GM12878 (cell line): ENCODE measurements at regions not wholly inside any gene's neighbourhood (a gene's known extent, or its start where the extent isn't known, plus 50 kb on each side); places are given as distances from the start of the nearest gene placed in this dataset.

Source experiments
- ATAC-seq: fragments of 200-7000 bp; cut with Tn5 transposase; 3 replicates; pipeline ENCODE4 v1.9.1; 2020; ENCODE audit warnings: mild to moderate bottlenecking, moderate library complexity
- BruUV-seq: library from RNA; stranded (reverse); fragments of 400-500 nt; replicated peaks from 2 replicates; lab custom pipeline; 2021; lab: Mats Ljungman, UMichigan
- CTCF ChIA-PET: fragments of 300-600 bp; sonication (Branson Sonifier 250); formaldehyde crosslinking; extraction: SDS; loops from one replicate; lab custom pipeline; 2021; ENCODE audit warnings: inconsistent platforms; lab: Yijun Ruan, JAX
- POLR2A ChIA-PET: fragments of 350-600 bp; formaldehyde crosslinking; extraction: SDS; loops from one replicate; lab custom pipeline; 2021; ENCODE audit warnings: inconsistent platforms; lab: Charles Lee
- RAD21 ChIA-PET: fragments of 300-600 bp; sonication (Branson Sonifier 250); formaldehyde crosslinking; loops from one replicate; lab custom pipeline; 2023; ENCODE audit warnings: antibody characterized with exemption; ENCODE audit not compliant: unreplicated experiment; lab: Charles Lee
- SMC1A ChIA-PET: fragments of 300-600 bp; sonication (Branson Sonifier 250); formaldehyde crosslinking; loops from one replicate; lab custom pipeline; 2023; ENCODE audit not compliant: unreplicated experiment, uncharacterized antibody; lab: Charles Lee
- DNase-seq: peaks from one replicate; pipeline ENCODE4 v3.0.0-alpha.2; 2011; ENCODE audit warnings: low read depth, low spot score
- FAIRE-seq: peaks from 3 replicates; lab custom pipeline; 2011; peaks lifted over from hg19 to GRCh38; lab: Jason Lieb, UNC
- H2AFZ ChIP-seq: 2 replicates; pipeline ENCODE4 v1.6.0; 2011; ENCODE audit warnings: low read depth, low read length, control low read depth; ENCODE audit not compliant: control insufficient read depth
- H3K27ac ChIP-seq: 2 replicates; pipeline ENCODE4 v1.5.1; 2011; ENCODE audit warnings: control low read depth; ENCODE audit not compliant: control insufficient read depth, insufficient read depth
- H3K27me3 ChIP-seq, 2 experiments: replicated peaks in 1 of 2; 2 replicates each; pipeline versions ENCODE4 v1.6.0 to v1.6.1; 2011; ENCODE audit warnings: low read length in 1 of 2; ENCODE audit not compliant: control insufficient read depth in 2 of 2, insufficient read depth in 2 of 2
- H3K36me3 ChIP-seq, 2 experiments: 2 replicates each; pipeline ENCODE4 v1.5.1; 2011; ENCODE audit warnings: low read length in 1 of 2; ENCODE audit not compliant: control insufficient read depth in 2 of 2, insufficient read depth in 2 of 2
- H3K4me1 ChIP-seq: 2 replicates; pipeline ENCODE4 v1.6.1; 2011; ENCODE audit warnings: mild to moderate bottlenecking, low read length, moderate library complexity, mixed read lengths; ENCODE audit not compliant: control insufficient read depth, insufficient read depth
- H3K4me2 ChIP-seq: 2 replicates; pipeline ENCODE4 v1.6.0; 2011; ENCODE audit warnings: control low read depth; ENCODE audit not compliant: control insufficient read depth, insufficient read depth
- H3K4me3 ChIP-seq: fragments of 200-600 bp; sonication (generic); 2 replicates; pipeline ENCODE4 v1.5.1; 2016
- H3K79me2 ChIP-seq: 2 replicates; pipeline ENCODE4 v1.6.0; 2011; ENCODE audit warnings: low read length; ENCODE audit not compliant: control insufficient read depth, insufficient read depth
- H3K9ac ChIP-seq: 2 replicates; pipeline ENCODE4 v1.8.0; 2011; ENCODE audit warnings: low read length, control low read depth, mixed read lengths; ENCODE audit not compliant: control insufficient read depth, insufficient read depth
- H3K9me3 ChIP-seq: replicated peaks from 3 replicates; pipeline ENCODE4 v1.5.1; 2011; ENCODE audit warnings: mild to moderate bottlenecking, low read length; ENCODE audit not compliant: control insufficient read depth, insufficient read depth
- H4K20me1 ChIP-seq: 2 replicates; pipeline ENCODE4 v1.6.0; 2011; ENCODE audit not compliant: control insufficient read depth, insufficient read depth
- CHD4 ChIP-seq: fragments of 200-600 bp; sonication (generic); IDR thresholded peaks from 2 replicates; pipeline ENCODE4 v1.6.1; 2016; ENCODE audit warnings: mild to moderate bottlenecking
- HDGF ChIP-seq: fragments of 450-650 bp; IDR thresholded peaks from 2 replicates; pipeline ENCODE4 v1.6.1; 2016; ENCODE audit warnings: antibody characterized with exemption
- IRF4 ChIP-seq: IDR thresholded peaks from 2 replicates; pipeline ENCODE4 v1.6.1; 2011; ENCODE audit warnings: low read depth, low read length
- JUNB ChIP-seq: IDR thresholded peaks from 2 replicates; pipeline ENCODE4 v1.6.1; 2016; ENCODE audit warnings: antibody characterized with exemption, mild to moderate bottlenecking
- NFYB ChIP-seq: IDR thresholded peaks from 2 replicates; pipeline ENCODE4 v1.6.1; 2011; ENCODE audit warnings: low read depth, mild to moderate bottlenecking, low read length, improper control_type of control experiment, moderate library complexity; ENCODE audit not compliant: insufficient read depth
- NR2C1 ChIP-seq: fragments of 450-650 bp; IDR thresholded peaks from 2 replicates; pipeline ENCODE4 v1.6.1; 2017; ENCODE audit warnings: antibody characterized with exemption, mild to moderate bottlenecking, moderate library complexity
- NR2F1 ChIP-seq: fragments of 450-650 bp; conservative IDR thresholded peaks from 2 replicates; pipeline ENCODE4 v1.6.1; 2017; ENCODE audit warnings: mild to moderate bottlenecking
- PML ChIP-seq: IDR thresholded peaks from 2 replicates; pipeline ENCODE4 v1.6.1; 2012; ENCODE audit warnings: low read length, inconsistent platforms
- SMAD1 ChIP-seq: fragments of 450-650 bp; IDR thresholded peaks from 2 replicates; pipeline ENCODE4 v1.6.1; 2018; ENCODE audit warnings: mild to moderate bottlenecking, low read depth; ENCODE audit not compliant: partially characterized antibody
- STAT1 ChIP-seq: fragments of 450-650 bp; conservative IDR thresholded peaks from 2 replicates; pipeline ENCODE4 v1.6.1; 2014; ENCODE audit warnings: antibody characterized with exemption, mild to moderate bottlenecking
- TAF1 ChIP-seq: IDR thresholded peaks from 2 replicates; pipeline ENCODE4 v1.6.1; 2011; ENCODE audit warnings: mild to moderate bottlenecking, low read depth, low read length, borderline replicate concordance
- TBL1XR1 ChIP-seq: IDR thresholded peaks from 2 replicates; pipeline ENCODE4 v1.6.1; 2012; ENCODE audit warnings: low read depth, low read length, improper control_type of control experiment
- YY1 ChIP-seq: IDR thresholded peaks from 2 replicates; pipeline ENCODE4 v1.6.1; 2011; ENCODE audit warnings: low read depth, mild to moderate bottlenecking, low read length
- WGBS: methylation state at CpG from one replicate; pipeline ENCODE4 v1.1.6; 2016; ENCODE audit warnings: low lambda C conversion rate; ENCODE audit not compliant: insufficient replicate concordance, insufficient coverage; ENCODE audit errors: missing lambda C conversion rate; 5-methylcytosine and 5-hydroxymethylcytosine counted together
- in situ Hi-C: fragments of 300-500 bp; cut with MboI; formaldehyde crosslinking; loops from 9 replicates; pipeline ENCODE4 v1.14.3; 2018; ENCODE audit warnings: mixed read lengths
- intact Hi-C: fragments of 100-400 bp; cut with micrococcal nuclease; formaldehyde crosslinking; loops from one replicate; pipeline ENCODE4 v1.14.2; 2022; ENCODE audit not compliant: unreplicated experiment
- TF ChIP-seq, protein P1 (sequence below): IDR thresholded peaks from 2 replicates; pipeline ENCODE4 v1.6.1; 2011; ENCODE audit warnings: low read depth, mild to moderate bottlenecking, low read length, moderate library complexity, borderline replicate concordance; ENCODE audit errors: extremely low read depth
- TF ChIP-seq, protein P2 (sequence below): fragments of 450-650 bp; formaldehyde crosslinking; IDR thresholded peaks from 2 replicates; pipeline ENCODE4 v1.4.0; 2022; ENCODE audit warnings: mild to moderate bottlenecking, moderate library complexity
- TF ChIP-seq, protein P3 (sequence below): IDR thresholded peaks from 2 replicates; pipeline ENCODE4 v1.6.1; 2012; ENCODE audit warnings: low read length, inconsistent platforms

DNA sequence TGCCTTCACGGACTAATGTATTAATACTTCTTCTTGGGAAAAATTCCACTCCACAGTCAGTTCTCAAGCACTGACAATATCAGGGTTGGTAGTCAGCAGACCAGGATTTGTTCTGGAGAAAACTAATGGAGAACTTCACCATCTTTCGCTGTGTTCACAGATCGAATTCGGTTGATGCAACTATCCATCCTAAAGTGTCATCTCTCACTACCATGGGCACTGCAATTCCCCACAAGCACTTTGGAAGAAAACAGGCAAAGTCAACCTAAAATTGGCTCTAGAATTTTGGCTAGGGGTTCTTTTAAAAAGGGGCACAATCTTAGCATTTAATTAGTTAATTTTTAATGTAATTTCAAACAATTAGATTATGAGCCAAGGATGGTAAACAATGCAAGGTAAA lies 164.4 kb downstream of the HGF start (continued):
- no peak for TF ChIP-seq NFYB
- TF ChIP-seq, protein P1, sequence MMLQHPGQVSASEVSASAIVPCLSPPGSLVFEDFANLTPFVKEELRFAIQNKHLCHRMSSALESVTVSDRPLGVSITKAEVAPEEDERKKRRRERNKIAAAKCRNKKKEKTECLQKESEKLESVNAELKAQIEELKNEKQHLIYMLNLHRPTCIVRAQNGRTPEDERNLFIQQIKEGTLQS: no peak
- TF ChIP-seq HDGF: no peak

DNA sequence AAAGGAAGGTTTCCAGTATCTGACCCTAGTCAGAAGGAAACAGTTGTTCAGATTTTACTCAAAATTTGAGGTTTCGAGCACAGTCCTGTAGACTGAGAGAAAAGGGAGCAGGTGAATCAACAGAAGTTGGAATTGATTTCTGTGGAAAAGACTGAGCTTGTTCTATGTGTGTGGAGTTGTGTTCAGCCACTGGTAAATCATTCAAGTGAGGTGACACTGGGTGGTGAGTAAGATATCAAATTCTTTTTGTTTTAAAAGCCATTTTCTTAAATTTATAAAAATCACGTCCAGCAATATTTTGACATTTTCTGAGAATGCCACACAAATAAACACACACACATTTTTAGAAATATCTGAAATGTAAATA lies 165.1 kb downstream of the HGF start:
- Histone ChIP-seq H3K27me3 (no peaks in the 10 kb centered on the region), H3K36me3 (no peaks in the 10 kb centered on the region), H3K9me3 (no peaks in the 10 kb centered on the region), H3K9ac (no peak overlapping the region), H2AFZ (no peak overlapping the region), H3K4me2 (no peak overlapping the region), H3K79me2 (no peaks in the 10 kb centered on the region), H3K4me3 (no peak overlapping the region), H3K4me1 (no peaks in the 10 kb centered on the region), H4K20me1 (no peaks in the 10 kb centered on the region), H3K27ac (no peak overlapping the region)
- ChIA-PET POLR2A (no interaction called here), RAD21 (interaction anchor here (0.6 kb wide), 1 partner anchor 50 kb away, joined by 3 read pairs; no protein-coding TSS in a partner anchor), CTCF (interaction anchor here (1.5 kb wide), 1 partner anchor 11 kb away, joined by 3 read pairs; no protein-coding TSS in a partner anchor), SMC1A (no interaction called here)
- intact Hi-C loops: no loop called here
- DNase-seq (no peak), FAIRE-seq (no peak), ATAC-seq (no peak)
- WGBS: 32% methylated on average over 2 of the region's 2 CpGs
- BruUV-seq: no TSS peak
- in situ Hi-C loops: no loop called here
- TF ChIP-seq NR2C1 (no peak), YY1 (no peak), STAT1 (no peak), TBL1XR1 (no peak), NR2F1 (no peak), CHD4 (no peak), JUNB (no peak), IRF4 (no peak), TAF1 (no peak), SMAD1 (no peak), PML (no peak)
- TF ChIP-seq, protein P2, sequence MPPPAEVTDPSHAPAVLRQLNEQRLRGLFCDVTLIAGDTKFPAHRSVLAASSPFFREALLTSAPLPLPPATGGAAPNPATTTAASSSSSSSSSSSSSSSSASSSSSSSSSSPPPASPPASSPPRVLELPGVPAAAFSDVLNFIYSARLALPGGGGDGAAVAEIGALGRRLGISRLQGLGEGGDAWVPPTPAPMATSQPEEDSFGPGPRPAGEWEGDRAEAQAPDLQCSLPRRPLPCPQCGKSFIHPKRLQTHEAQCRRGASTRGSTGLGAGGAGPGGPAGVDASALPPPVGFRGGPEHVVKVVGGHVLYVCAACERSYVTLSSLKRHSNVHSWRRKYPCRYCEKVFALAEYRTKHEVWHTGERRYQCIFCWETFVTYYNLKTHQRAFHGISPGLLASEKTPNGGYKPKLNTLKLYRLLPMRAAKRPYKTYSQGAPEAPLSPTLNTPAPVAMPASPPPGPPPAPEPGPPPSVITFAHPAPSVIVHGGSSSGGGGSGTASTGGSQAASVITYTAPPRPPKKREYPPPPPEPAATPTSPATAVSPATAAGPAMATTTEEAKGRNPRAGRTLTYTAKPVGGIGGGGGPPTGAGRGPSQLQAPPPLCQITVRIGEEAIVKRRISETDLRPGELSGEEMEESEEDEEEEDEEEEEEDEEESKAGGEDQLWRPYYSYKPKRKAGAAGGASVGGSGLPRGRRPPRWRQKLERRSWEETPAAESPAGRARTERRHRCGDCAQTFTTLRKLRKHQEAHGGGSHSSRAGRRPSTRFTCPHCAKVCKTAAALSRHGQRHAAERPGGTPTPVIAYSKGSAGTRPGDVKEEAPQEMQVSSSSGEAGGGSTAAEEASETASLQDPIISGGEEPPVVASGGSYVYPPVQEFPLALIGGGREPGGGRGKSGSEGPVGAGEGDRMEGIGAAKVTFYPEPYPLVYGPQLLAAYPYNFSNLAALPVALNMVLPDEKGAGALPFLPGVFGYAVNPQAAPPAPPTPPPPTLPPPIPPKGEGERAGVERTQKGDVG (CRISPR knock-in tag): no peak
- TF ChIP-seq, protein P3, sequence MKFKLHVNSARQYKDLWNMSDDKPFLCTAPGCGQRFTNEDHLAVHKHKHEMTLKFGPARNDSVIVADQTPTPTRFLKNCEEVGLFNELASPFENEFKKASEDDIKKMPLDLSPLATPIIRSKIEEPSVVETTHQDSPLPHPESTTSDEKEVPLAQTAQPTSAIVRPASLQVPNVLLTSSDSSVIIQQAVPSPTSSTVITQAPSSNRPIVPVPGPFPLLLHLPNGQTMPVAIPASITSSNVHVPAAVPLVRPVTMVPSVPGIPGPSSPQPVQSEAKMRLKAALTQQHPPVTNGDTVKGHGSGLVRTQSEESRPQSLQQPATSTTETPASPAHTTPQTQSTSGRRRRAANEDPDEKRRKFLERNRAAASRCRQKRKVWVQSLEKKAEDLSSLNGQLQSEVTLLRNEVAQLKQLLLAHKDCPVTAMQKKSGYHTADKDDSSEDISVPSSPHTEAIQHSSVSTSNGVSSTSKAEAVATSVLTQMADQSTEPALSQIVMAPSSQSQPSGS: no peak
- TF ChIP-seq, protein P1: no peak
